GM12864 (cell line): ENCODE measurements at regions not wholly inside any gene's neighbourhood (a gene's known extent, or its start where the extent isn't known, plus 50 kb on each side); places are given as distances from the start of the nearest gene placed in this dataset.

ENCODE experiments used
- DNase-seq: peaks from one replicate; pipeline ENCODE4 v3.0.0-alpha.2; 2011; ENCODE audit warnings: low read depth
- H3K4me3 ChIP-seq: 2 replicates; pipeline ENCODE4 v1.5.1; 2011; ENCODE audit warnings: mild to moderate bottlenecking, low read depth, low read length, control low read depth
- CTCF ChIP-seq: IDR thresholded peaks from 2 replicates; pipeline ENCODE4 v1.5.1; 2011; ENCODE audit warnings: low read depth, mild to moderate bottlenecking, moderate library complexity, low read length, control low read depth, inconsistent platforms; ENCODE audit errors: missing control alignments

- no peak for TF ChIP-seq CTCF
- H3K4me3 ChIP-seq = no peak overlapping the region
- no peak for DNase-seq
Observed at GRCh38 chr16:79914961-79915720, 314.6 kb upstream of the MAF start.

GRCh38 chr16:79912592-79913310, 312.2 kb upstream of the MAF start:
- no peak for DNase-seq
- no peak overlapping the region for H3K4me3 ChIP-seq
- TF ChIP-seq CTCF = no peak

- no peak overlapping the region for H3K4me3 ChIP-seq
- no peak for TF ChIP-seq CTCF
- no peak for DNase-seq
Observed at GRCh38 chr16:79911660-79912059, 311.1 kb upstream of the MAF start.

- no peak for TF ChIP-seq CTCF
- H3K4me3 ChIP-seq = no peak overlapping the region
- DNase-seq = no peak
Observed at GRCh38 chr16:79909571-79909970, 309.0 kb upstream of the MAF start.

GRCh38 chr16:79903471-79903870, 302.9 kb upstream of the MAF start:
- no peak for TF ChIP-seq CTCF
- no peak overlapping the region for H3K4me3 ChIP-seq

GRCh38 chr16:79902351-79902750, 301.8 kb upstream of the MAF start:
- TF ChIP-seq CTCF = no peak
- no peak overlapping the region for H3K4me3 ChIP-seq
- no peak for DNase-seq

More at GRCh38 chr16:79903471-79903870, 302.9 kb upstream of the MAF start:
- DNase-seq = no peak
